ENCODE measurements at regions not wholly inside any gene's neighbourhood (a gene's known extent, or its start where the extent isn't known, plus 50 kb on each side); places are given as distances from the start of the nearest gene placed in this dataset.

DNA sequence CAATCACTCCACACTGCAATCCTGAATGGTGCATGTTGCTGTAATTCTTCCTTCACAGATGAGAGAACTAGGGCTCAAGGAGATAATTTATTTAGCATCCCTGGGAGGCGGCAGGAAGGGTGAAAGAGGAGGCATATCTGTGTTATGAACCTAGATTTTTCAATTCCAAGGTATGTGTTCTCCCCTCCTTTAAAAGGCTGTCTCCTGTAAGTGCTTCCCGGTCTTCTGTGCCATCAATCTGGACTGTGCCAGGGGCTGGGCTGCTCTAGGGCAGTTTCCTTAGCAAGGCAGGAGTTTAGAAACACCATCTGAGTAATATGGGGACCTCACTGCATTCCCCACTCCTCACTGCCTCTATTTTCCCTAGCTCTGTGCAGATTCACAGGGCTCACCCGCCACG is 185.0 kb downstream of the RFC3 start:
- TF ChIP-seq, protein P1, sequence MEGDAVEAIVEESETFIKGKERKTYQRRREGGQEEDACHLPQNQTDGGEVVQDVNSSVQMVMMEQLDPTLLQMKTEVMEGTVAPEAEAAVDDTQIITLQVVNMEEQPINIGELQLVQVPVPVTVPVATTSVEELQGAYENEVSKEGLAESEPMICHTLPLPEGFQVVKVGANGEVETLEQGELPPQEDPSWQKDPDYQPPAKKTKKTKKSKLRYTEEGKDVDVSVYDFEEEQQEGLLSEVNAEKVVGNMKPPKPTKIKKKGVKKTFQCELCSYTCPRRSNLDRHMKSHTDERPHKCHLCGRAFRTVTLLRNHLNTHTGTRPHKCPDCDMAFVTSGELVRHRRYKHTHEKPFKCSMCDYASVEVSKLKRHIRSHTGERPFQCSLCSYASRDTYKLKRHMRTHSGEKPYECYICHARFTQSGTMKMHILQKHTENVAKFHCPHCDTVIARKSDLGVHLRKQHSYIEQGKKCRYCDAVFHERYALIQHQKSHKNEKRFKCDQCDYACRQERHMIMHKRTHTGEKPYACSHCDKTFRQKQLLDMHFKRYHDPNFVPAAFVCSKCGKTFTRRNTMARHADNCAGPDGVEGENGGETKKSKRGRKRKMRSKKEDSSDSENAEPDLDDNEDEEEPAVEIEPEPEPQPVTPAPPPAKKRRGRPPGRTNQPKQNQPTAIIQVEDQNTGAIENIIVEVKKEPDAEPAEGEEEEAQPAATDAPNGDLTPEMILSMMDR (IDR thresholded peaks at IDR 0.05): no peak
- TF ChIP-seq EZH2 (IDR thresholded peaks at IDR 0.05; ENCODE audit: borderline replicate concordance, insufficient read depth, low read depth, low read length, poor library complexity, severe bottlenecking): no peak
